Large intestine (tissue), 3 donors: ENCODE measurements at regions not wholly inside any gene's neighbourhood (a gene's known extent, or its start where the extent isn't known, plus 50 kb on each side); places are given as distances from the start of the nearest gene placed in this dataset.

Source experiments
- DNase-seq, 2 donors: peaks; one replicate each; pipeline versions ENCODE4 v3.0.0 to v3.0.0-alpha.2; 2013
- H3K27ac ChIP-seq: one replicate; pipeline ENCODE4 v1.5.1; 2013; ENCODE audit warnings: low read length
- H3K27me3 ChIP-seq: 2 replicates; pipeline ENCODE4 v1.6.1; 2013; ENCODE audit warnings: low read length; ENCODE audit not compliant: control insufficient read depth, insufficient read depth
- H3K36me3 ChIP-seq: 2 replicates; pipeline ENCODE4 v1.6.1; 2013; ENCODE audit warnings: low read length; ENCODE audit not compliant: control insufficient read depth, insufficient read depth
- H3K4me1 ChIP-seq: one replicate; pipeline ENCODE4 v1.6.1; 2013; ENCODE audit warnings: low read length; ENCODE audit not compliant: control insufficient read depth, insufficient read depth
- H3K4me3 ChIP-seq: one replicate; pipeline ENCODE4 v1.5.1; 2013; ENCODE audit warnings: low read length
- H3K9me3 ChIP-seq: one replicate; pipeline ENCODE4 v1.6.1; 2013; ENCODE audit warnings: mild to moderate bottlenecking, low read depth, low read length, moderate library complexity; ENCODE audit not compliant: control insufficient read depth
- WGBS: methylation state at CpG from one replicate; pipeline ENCODE4 v1.1.5; 2013; ENCODE audit warnings: low lambda C conversion rate; ENCODE audit not compliant: insufficient coverage; 5-methylcytosine and 5-hydroxymethylcytosine counted together

GRCh38 chr9:71549023-71549422 is 219.3 kb downstream of the CEMIP2 start:
- H3K4me1 ChIP-seq: no peaks in the 10 kb centered on the region
- no peak overlapping the region for H3K27ac ChIP-seq
- no peaks in the 10 kb centered on the region for H3K9me3 ChIP-seq
- H3K36me3 ChIP-seq: no peaks in the 10 kb centered on the region
- H3K4me3 ChIP-seq: no peak overlapping the region
- 39% methylated on average over 2 of the region's 2 CpGs for WGBS
- DNase-seq: peak in 1 of 2 donors; percentile 43
- H3K27me3 ChIP-seq: no peaks in the 10 kb centered on the region

GRCh38 chr9:71544464-71544863 is 223.8 kb downstream of the CEMIP2 start:
- DNase-seq: no peak
- 100% methylated on average over 1 of the region's 4 CpGs for WGBS
- no peak overlapping the region for H3K4me3 ChIP-seq
- H3K4me1 ChIP-seq: no peaks in the 10 kb centered on the region
- no peaks in the 10 kb centered on the region for H3K27me3 ChIP-seq
- H3K36me3 ChIP-seq: no peaks in the 10 kb centered on the region
- H3K27ac ChIP-seq: no peak overlapping the region
- no peaks in the 10 kb centered on the region for H3K9me3 ChIP-seq

DNA sequence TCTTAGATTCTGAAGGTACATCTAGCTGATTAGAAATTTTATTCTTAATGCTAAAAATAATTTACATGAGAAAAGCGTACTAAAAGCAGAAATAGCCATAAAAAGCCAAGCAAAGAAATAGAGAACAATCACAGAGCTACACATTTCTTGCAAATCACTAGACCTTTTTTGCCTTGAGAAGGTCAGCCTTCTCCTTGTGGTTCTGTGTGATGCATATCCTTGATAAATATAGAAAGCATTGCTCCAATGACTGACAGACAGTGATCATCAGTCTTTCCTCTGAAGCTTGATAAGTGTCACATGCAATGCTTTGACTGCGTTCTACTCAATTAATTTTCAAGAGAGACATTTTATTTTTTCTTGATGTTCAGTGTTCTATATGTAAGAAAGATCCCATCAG is 226.9 kb downstream of the CEMIP2 start:
- no peak for DNase-seq
- Histone ChIP-seq H3K4me1 (no peaks in the 10 kb centered on the region), H3K27me3 (no peaks in the 10 kb centered on the region), H3K36me3 (no peaks in the 10 kb centered on the region), H3K4me3 (no peak overlapping the region), H3K27ac (no peak overlapping the region), H3K9me3 (no peaks in the 10 kb centered on the region)
- WGBS: 100% methylated on average over 1 of the region's 2 CpGs

- WGBS: 83% methylated on average over 2 of the region's 16 CpGs
- Histone ChIP-seq H3K4me3 (no peak overlapping the region), H3K4me1 (no peaks in the 10 kb centered on the region), H3K27me3 (no peaks in the 10 kb centered on the region), H3K9me3 (peaks cover 3% of the 10 kb centered on the region), H3K36me3 (no peaks in the 10 kb centered on the region), H3K27ac (no peak overlapping the region)
- no peak for DNase-seq
These were observed 243.2 kb downstream of the CEMIP2 start for GRCh38 chr9:71524996-71525580.

- Histone ChIP-seq H3K4me3 (no peak overlapping the region), H3K4me1 (no peaks in the 10 kb centered on the region), H3K27ac (no peak overlapping the region), H3K9me3 (peaks cover 3% of the 10 kb centered on the region), H3K27me3 (no peaks in the 10 kb centered on the region), H3K36me3 (no peaks in the 10 kb centered on the region)
- no peak for DNase-seq
- no CpG with 5 or more reads among the region's 1 CpG for WGBS
These were observed 243.8 kb downstream of the CEMIP2 start for GRCh38 chr9:71524516-71524915.

DNA sequence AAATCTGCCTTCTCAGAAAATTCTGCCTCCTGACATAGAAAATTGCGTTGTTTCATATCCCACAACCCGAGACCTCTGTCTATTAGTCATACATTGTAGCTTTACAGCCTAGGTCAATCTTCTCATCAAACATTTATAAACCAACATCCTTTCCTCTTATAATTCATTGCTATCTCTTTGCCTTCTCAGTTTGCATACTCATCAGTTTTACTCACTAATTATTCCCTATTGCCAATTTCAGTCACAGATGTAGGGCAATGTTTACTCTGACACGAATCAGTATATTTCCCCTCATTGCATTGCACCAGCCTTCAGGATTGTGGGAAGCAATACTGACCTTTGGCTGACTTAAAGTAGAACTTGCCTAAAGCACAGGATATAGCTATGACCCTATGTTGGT is 247.2 kb downstream of the CEMIP2 start:
- no peak for DNase-seq
- Histone ChIP-seq H3K4me1 (no peaks in the 10 kb centered on the region), H3K4me3 (no peak overlapping the region), H3K27me3 (no peaks in the 10 kb centered on the region), H3K9me3 (peaks cover 3% of the 10 kb centered on the region), H3K36me3 (no peaks in the 10 kb centered on the region), H3K27ac (no peak overlapping the region)
- WGBS: 94% methylated on average over 2 of the region's 3 CpGs

DNA sequence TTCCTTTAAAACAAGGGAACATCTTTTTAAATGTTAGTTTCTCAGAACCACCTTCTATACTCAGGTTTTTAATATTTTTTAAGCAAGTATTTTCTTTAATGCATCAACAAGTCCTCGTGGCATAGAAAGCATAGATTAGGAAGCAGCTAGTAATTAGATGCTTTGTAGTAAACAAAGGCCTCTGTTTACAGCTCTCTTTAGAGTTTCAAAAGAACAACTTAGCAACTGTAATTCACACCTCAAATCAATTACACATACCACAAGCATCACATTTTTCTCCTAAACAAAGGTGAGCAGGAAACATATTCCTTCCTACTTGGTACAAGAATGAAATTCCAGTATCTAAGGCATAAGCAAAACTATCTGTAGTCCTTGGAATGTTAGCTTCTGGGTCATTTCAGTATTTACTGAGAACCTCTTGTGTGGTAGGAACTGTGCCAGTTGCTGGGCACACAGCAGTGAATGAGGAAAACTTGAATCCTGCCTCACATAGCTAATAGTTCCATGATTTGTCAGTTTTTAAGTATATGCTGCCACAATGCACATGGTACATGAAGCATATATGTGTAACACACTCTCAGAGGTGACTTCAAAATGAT is 249.1 kb downstream of the CEMIP2 start:
- no peak for DNase-seq
- H3K4me1 ChIP-seq: no peaks in the 10 kb centered on the region
- H3K27ac ChIP-seq: no peak overlapping the region
- no CpG with 5 or more reads among the region's 1 CpG for WGBS
- no peaks in the 10 kb centered on the region for H3K36me3 ChIP-seq
- H3K27me3 ChIP-seq: no peaks in the 10 kb centered on the region
- no peak overlapping the region for H3K4me3 ChIP-seq
- no peaks in the 10 kb centered on the region for H3K9me3 ChIP-seq

GRCh38 chr9:71518045-71518827 is 250.1 kb downstream of the CEMIP2 start:
- Histone ChIP-seq H3K27ac (no peak overlapping the region), H3K9me3 (no peaks in the 10 kb centered on the region), H3K4me1 (no peaks in the 10 kb centered on the region), H3K27me3 (no peaks in the 10 kb centered on the region), H3K4me3 (no peak overlapping the region), H3K36me3 (no peaks in the 10 kb centered on the region)
- WGBS: no CpG with 5 or more reads among the region's 3 CpGs
- DNase-seq: no peak

DNA sequence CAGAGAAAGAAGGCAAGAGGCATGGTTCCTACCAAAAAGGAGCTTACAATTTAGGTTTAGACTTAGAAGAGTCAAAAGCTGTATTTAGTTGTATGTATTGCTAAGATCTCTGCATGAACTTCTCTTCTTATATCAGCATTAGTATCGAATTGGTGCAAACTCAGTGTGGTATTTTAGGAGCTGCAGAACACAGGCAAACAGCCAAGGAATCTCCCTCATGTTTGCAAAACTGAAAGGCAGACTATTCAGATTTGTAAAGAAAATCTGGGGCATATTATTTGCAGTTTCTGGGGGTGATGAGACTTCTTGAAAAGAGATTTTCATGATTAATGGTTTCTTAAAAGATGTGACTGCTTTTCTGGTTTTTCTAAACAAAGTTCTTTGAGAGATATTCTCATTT is 252.7 kb downstream of the CEMIP2 start:
- Histone ChIP-seq H3K4me3 (no peak overlapping the region), H3K27me3 (no peaks in the 10 kb centered on the region), H3K27ac (no peak overlapping the region), H3K36me3 (no peaks in the 10 kb centered on the region), H3K9me3 (no peaks in the 10 kb centered on the region), H3K4me1 (no peaks in the 10 kb centered on the region)
- DNase-seq: no peak
- WGBS: no CpG with 5 or more reads among the region's 1 CpG

- Histone ChIP-seq H3K9me3 (no peaks in the 10 kb centered on the region), H3K27me3 (no peaks in the 10 kb centered on the region), H3K4me3 (no peak overlapping the region), H3K36me3 (no peaks in the 10 kb centered on the region), H3K27ac (no peak overlapping the region), H3K4me1 (no peaks in the 10 kb centered on the region)
- no CpG with 5 or more reads among the region's 4 CpGs for WGBS
- no peak for DNase-seq
These were observed 253.2 kb downstream of the CEMIP2 start for GRCh38 chr9:71515107-71515506.
